Astrocyte of the spinal cord (primary cell): ENCODE measurements at regions not wholly inside any gene's neighbourhood (a gene's known extent, or its start where the extent isn't known, plus 50 kb on each side); places are given as distances from the start of the nearest gene placed in this dataset.

Experiments used
- DNase-seq: peaks from one replicate; pipeline ENCODE4 v3.0.0; 2011; ENCODE audit warnings: low read depth, low spot score
- H3K4me3 ChIP-seq: 2 replicates; pipeline ENCODE4 v1.5.1; 2011; ENCODE audit warnings: low read depth, mild to moderate bottlenecking, low read length, moderate library complexity
- in situ Hi-C: cut with HindIII; loops from 2 replicates; pipeline ENCODE4 v1.10.0; 2017; ENCODE audit warnings: low sequenced_read_pairs
- TF ChIP-seq, protein P1 (sequence below): IDR thresholded peaks from 2 replicates; pipeline ENCODE4 v1.5.1; 2012; ENCODE audit warnings: low read depth, mild to moderate bottlenecking, low read length, inconsistent platforms

DNA sequence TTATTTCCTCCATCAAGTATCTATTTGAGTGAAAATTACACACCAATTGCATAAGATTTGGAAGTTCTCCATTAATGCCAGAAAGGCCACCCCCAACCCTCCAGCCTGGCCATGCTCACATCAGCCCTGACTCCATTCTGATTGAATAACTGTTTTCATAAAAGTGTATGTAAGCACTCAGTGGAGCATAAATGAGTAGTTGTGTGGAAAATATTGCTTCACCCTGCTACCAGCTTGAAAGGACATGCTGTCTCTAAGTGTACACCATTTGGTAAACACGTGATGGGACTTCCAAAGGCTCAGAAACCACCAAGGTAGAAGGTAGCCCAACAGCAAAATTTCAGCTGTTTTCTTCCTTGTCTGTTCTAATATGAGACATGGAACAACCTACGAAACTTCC lies 393.8 kb downstream of the ZNF385D start:
- TF ChIP-seq, protein P1, sequence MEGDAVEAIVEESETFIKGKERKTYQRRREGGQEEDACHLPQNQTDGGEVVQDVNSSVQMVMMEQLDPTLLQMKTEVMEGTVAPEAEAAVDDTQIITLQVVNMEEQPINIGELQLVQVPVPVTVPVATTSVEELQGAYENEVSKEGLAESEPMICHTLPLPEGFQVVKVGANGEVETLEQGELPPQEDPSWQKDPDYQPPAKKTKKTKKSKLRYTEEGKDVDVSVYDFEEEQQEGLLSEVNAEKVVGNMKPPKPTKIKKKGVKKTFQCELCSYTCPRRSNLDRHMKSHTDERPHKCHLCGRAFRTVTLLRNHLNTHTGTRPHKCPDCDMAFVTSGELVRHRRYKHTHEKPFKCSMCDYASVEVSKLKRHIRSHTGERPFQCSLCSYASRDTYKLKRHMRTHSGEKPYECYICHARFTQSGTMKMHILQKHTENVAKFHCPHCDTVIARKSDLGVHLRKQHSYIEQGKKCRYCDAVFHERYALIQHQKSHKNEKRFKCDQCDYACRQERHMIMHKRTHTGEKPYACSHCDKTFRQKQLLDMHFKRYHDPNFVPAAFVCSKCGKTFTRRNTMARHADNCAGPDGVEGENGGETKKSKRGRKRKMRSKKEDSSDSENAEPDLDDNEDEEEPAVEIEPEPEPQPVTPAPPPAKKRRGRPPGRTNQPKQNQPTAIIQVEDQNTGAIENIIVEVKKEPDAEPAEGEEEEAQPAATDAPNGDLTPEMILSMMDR, result no peak
- H3K4me3 ChIP-seq, result no peak overlapping the region
- in situ Hi-C loops, result no loop called here
- no peak for DNase-seq

DNA sequence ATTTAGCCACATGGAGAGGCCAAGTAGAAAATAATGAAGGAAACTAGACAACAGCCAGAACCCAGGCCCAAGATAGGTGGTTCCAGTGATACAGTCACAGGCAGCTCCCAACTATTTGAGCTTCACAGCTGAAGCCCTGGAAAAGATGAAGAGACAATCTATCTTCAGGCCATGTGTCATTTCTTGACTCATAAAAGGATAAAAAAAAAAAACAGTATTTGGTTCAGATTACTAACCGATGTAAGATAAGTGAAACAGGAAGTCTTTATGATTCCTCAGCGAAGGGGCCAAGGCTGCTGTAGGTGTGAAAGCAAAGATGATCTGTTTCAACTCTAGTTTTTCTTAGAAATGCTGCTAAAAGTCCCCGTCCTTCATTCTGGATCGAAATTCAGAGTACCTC lies 394.6 kb downstream of the ZNF385D start:
- H3K4me3 ChIP-seq, result no peak overlapping the region
- TF ChIP-seq, protein P1, result no peak
- in situ Hi-C loops, result no loop called here
- DNase-seq, result no peak

DNA sequence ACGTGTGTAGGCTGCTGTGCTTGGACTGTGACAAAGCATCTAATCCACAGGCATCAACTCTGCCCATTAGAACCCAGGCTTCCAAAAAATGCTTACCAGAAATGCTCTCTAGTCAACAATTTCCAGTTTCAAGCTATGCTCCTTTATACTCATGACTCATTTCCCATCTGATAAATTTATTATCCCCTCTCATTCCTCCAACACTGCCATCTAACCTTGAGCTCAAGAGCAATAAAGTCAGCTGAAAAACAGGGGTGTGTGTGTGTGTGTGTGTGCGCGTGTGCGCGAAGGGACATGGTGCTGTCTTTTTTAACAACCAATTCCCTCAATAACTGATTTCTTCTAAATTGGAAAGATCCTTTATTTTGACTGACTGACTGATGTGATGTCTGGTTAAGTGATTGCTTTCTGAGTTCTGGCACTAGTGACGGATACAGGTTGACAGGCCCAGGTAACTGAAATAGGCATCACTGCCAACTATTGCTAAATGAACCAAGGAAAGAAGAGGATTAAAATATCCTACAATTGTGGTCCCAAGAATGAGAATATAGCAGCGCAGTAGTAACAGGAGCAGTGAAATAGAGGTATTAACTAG lies 405.5 kb downstream of the ZNF385D start:
- H3K4me3 ChIP-seq, result no peak overlapping the region
- TF ChIP-seq, protein P1, result no peak
- in situ Hi-C loops, result no loop called here
- no peak for DNase-seq

DNA sequence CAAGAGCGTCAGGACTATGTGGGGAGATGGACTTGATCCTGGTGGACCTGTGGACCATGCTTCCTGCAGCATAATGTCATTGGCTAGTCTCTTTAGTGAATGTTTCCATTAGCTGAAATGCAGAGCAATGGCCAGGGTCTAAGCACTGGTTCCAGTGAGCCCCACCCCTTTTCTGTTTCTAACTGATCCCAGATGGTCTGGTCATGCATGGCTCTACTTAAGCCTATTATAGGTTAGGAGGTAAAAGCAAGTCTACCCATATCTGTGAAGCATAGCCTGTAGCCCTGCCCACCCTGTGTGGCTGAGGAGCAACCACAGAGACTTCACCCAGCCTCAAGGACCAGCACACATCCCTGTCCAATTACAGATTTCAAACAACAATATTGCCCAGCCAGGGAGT lies 419.2 kb downstream of the ZNF385D start:
- in situ Hi-C loops, result no loop called here

DNA sequence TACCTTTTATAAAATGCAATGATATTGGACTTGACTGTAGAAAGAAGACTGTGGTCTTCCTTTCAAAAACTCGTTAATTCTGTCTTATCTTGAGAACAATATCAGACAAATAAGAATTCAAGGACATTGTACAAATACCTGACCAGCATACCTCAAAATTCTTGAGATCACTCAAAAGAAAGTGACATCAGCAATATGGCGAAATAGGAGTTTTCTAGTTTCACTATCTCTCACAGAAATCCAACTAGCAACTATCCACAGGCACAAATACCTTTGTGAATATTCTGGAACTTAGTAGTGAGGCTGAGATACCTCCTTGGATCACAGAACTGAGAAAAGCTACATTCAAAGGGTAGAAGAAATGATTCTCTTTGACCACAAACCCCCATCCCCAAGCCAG lies 419.7 kb downstream of the ZNF385D start:
- no peak overlapping the region for H3K4me3 ChIP-seq
- TF ChIP-seq, protein P1, result no peak
- in situ Hi-C loops, result no loop called here
- no peak for DNase-seq

More for the DNA sequence above, 419.2 kb downstream of the ZNF385D start:
- no peak for DNase-seq
- TF ChIP-seq, protein P1, result no peak
- H3K4me3 ChIP-seq, result no peak overlapping the region

DNA sequence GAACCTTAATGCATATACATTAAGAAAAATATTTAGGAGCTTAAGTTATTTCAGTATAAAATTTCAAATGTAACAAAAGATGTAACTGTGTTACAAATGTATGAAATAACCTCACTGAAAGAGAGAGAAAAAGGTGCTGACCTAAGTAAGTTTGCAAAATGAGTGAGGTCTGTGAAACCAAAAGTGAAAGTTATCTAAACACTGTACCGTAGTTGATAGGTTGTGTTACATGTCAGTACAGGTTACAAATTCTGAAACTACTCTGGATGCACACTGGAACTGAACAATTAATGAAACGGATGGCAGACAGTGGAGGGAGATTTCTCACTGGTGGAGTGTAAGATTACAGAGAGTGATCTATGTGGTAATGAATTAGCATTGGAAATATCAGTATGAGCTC lies 420.7 kb downstream of the ZNF385D start:
- DNase-seq, result no peak
- H3K4me3 ChIP-seq, result no peak overlapping the region
- TF ChIP-seq, protein P1, result no peak
- in situ Hi-C loops, result no loop called here
